Panc1 (cell line): ENCODE measurements at regions not wholly inside any gene's neighbourhood (a gene's known extent, or its start where the extent isn't known, plus 50 kb on each side); places are given as distances from the start of the nearest gene placed in this dataset.

Source experiments
- ATAC-seq: fragments of 200-7000 bp; cut with Tn5 transposase; 2 replicates; pipeline ENCODE4 v1.9.1; 2020; ENCODE audit warnings: mild to moderate bottlenecking, moderate library complexity
- BruUV-seq: library from RNA; stranded (reverse); fragments of 400-500 nt; replicated peaks from 2 replicates; lab custom pipeline; 2021; lab: Mats Ljungman, UMichigan
- CTCF ChIA-PET: fragments of 300-600 bp; sonication (Branson Sonifier 250); formaldehyde crosslinking; loops from one replicate; lab custom pipeline; 2022; ENCODE audit warnings: antibody characterized with exemption; lab: Charles Lee
- POLR2A ChIA-PET: fragments of 300-600 bp; sonication (Branson Sonifier 250); formaldehyde crosslinking; loops from one replicate; lab custom pipeline; 2022; ENCODE audit warnings: antibody characterized with exemption; lab: Charles Lee
- DNase-seq: peaks from one replicate; pipeline ENCODE4 v3.0.0-alpha.2; 2010; ENCODE audit warnings: low read depth, low spot score
- H3K27ac ChIP-seq: 2 replicates; pipeline ENCODE4 v1.5.1; 2011; ENCODE audit warnings: mild to moderate bottlenecking, low read length, inconsistent platforms
- H3K27me3 ChIP-seq: fragments of 200-500 bp; sonication (Bioruptor generic); 2 replicates; pipeline ENCODE4 v1.6.0; 2014; ENCODE audit warnings: low read length, inconsistent platforms; ENCODE audit not compliant: control insufficient read depth, insufficient read depth
- H3K36me3 ChIP-seq: fragments of 200-500 bp; sonication (Bioruptor generic); 2 replicates; pipeline ENCODE4 v1.5.1; 2014; ENCODE audit warnings: inconsistent platforms, mild to moderate bottlenecking, low read length, moderate library complexity; ENCODE audit not compliant: control insufficient read depth, insufficient read depth
- H3K4me1 ChIP-seq: 2 replicates; pipeline ENCODE4 v1.5.1; 2011; ENCODE audit warnings: inconsistent platforms, mild to moderate bottlenecking, low read length, moderate library complexity; ENCODE audit not compliant: control insufficient read depth, insufficient read depth
- H3K4me3 ChIP-seq, 2 experiments: 2 replicates each; pipeline ENCODE4 v1.5.1; 2011 to 2012; ENCODE audit warnings: low read depth in 2 of 2, low read length in 2 of 2, mild to moderate bottlenecking in 2 of 2, inconsistent platforms in 1 of 2, moderate library complexity in 1 of 2
- H3K9me3 ChIP-seq: fragments of 200-500 bp; sonication (Bioruptor generic); 2 replicates; pipeline ENCODE4 v1.5.1; 2014; ENCODE audit warnings: low read depth, mild to moderate bottlenecking, inconsistent platforms, low read length, moderate library complexity; ENCODE audit not compliant: control insufficient read depth, insufficient read depth
- POLR2AphosphoS5 ChIP-seq: IDR thresholded peaks from 2 replicates; pipeline ENCODE4 v1.6.1; 2012; ENCODE audit warnings: mild to moderate bottlenecking, low read depth, low read length, moderate library complexity
- SIN3A ChIP-seq: IDR thresholded peaks from 2 replicates; pipeline ENCODE4 v1.6.1; 2012; ENCODE audit warnings: low read depth, mild to moderate bottlenecking, low read length, moderate library complexity, borderline replicate concordance; ENCODE audit not compliant: insufficient read depth
- TCF7L2 ChIP-seq: IDR thresholded peaks from 2 replicates; pipeline ENCODE4 v1.6.1; 2011; ENCODE audit warnings: mild to moderate bottlenecking, low read depth, low read length, inconsistent platforms
- in situ Hi-C: cut with HindIII; loops from 2 replicates; pipeline ENCODE4 v1.10.0; 2016; ENCODE audit warnings: low sequenced_read_pairs, low pct_unique_long_range_greater_than_20kb
- intact Hi-C: fragments of 100-400 bp; cut with micrococcal nuclease; formaldehyde crosslinking; loops from one replicate; pipeline ENCODE4 v1.10.0; 2022; ENCODE audit not compliant: unreplicated experiment
- TF ChIP-seq, protein P1 (sequence below), 2 experiments: IDR thresholded peaks; 2 replicates each; pipeline ENCODE4 v1.6.1; 2011 to 2012; ENCODE audit warnings: low read depth in 2 of 2, control low read depth in 1 of 2, low read length in 1 of 2, mild to moderate bottlenecking in 1 of 2, moderate library complexity in 1 of 2; ENCODE audit not compliant: insufficient read depth in 1 of 2
- TF ChIP-seq, protein P2 (sequence below): fragments of 450-650 bp; IDR thresholded peaks from 2 replicates; pipeline ENCODE4 v1.5.1; 2017; ENCODE audit warnings: mild to moderate bottlenecking

DNA sequence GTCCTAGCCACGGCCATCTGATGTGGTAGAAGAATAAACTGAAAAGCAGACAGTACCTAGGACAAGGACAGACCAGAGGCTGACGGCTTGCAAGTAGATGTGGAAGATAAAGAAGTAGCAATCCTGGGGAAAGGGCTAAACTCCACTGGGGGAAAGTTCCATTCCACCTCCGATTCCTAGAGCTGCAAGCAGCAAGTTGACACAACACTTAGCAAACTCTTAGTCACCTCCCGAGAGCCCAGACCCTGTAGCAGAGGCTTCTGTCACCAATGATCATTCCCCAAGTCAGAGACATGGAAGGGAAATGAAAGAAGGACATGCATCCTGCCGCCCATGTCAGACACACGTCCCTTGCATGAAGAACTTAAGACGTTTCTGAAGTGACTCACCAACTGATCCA is 99.2 kb upstream of the RPS6KA2 start:
- Histone ChIP-seq H3K4me1 (no peaks in the 10 kb centered on the region), H3K9me3 (no peaks in the 10 kb centered on the region), H3K27me3 (no peaks in the 10 kb centered on the region), H3K4me3 (no peak overlapping the region), H3K36me3 (no peaks in the 10 kb centered on the region), H3K27ac (no peak overlapping the region)
- ATAC-seq (peak; percentile 70), DNase-seq (no peak)
- no TSS peak for BruUV-seq
- ChIA-PET CTCF (no interaction called here), POLR2A (no interaction called here)
- in situ Hi-C loops (no loop called here), intact Hi-C loops (no loop called here)
- TF ChIP-seq, protein P1, sequence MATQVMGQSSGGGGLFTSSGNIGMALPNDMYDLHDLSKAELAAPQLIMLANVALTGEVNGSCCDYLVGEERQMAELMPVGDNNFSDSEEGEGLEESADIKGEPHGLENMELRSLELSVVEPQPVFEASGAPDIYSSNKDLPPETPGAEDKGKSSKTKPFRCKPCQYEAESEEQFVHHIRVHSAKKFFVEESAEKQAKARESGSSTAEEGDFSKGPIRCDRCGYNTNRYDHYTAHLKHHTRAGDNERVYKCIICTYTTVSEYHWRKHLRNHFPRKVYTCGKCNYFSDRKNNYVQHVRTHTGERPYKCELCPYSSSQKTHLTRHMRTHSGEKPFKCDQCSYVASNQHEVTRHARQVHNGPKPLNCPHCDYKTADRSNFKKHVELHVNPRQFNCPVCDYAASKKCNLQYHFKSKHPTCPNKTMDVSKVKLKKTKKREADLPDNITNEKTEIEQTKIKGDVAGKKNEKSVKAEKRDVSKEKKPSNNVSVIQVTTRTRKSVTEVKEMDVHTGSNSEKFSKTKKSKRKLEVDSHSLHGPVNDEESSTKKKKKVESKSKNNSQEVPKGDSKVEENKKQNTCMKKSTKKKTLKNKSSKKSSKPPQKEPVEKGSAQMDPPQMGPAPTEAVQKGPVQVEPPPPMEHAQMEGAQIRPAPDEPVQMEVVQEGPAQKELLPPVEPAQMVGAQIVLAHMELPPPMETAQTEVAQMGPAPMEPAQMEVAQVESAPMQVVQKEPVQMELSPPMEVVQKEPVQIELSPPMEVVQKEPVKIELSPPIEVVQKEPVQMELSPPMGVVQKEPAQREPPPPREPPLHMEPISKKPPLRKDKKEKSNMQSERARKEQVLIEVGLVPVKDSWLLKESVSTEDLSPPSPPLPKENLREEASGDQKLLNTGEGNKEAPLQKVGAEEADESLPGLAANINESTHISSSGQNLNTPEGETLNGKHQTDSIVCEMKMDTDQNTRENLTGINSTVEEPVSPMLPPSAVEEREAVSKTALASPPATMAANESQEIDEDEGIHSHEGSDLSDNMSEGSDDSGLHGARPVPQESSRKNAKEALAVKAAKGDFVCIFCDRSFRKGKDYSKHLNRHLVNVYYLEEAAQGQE (IDR thresholded peaks at IDR 0.05; ENCODE audit: insufficient read depth in 1 of 2, low read depth in 2 of 2, low read length in 1 of 2): no peak
- no peak for TF ChIP-seq POLR2AphosphoS5
- TF ChIP-seq, protein P2, sequence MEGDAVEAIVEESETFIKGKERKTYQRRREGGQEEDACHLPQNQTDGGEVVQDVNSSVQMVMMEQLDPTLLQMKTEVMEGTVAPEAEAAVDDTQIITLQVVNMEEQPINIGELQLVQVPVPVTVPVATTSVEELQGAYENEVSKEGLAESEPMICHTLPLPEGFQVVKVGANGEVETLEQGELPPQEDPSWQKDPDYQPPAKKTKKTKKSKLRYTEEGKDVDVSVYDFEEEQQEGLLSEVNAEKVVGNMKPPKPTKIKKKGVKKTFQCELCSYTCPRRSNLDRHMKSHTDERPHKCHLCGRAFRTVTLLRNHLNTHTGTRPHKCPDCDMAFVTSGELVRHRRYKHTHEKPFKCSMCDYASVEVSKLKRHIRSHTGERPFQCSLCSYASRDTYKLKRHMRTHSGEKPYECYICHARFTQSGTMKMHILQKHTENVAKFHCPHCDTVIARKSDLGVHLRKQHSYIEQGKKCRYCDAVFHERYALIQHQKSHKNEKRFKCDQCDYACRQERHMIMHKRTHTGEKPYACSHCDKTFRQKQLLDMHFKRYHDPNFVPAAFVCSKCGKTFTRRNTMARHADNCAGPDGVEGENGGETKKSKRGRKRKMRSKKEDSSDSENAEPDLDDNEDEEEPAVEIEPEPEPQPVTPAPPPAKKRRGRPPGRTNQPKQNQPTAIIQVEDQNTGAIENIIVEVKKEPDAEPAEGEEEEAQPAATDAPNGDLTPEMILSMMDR: no peak
- no peak for TF ChIP-seq TCF7L2
- TF ChIP-seq SIN3A: no peak

DNA sequence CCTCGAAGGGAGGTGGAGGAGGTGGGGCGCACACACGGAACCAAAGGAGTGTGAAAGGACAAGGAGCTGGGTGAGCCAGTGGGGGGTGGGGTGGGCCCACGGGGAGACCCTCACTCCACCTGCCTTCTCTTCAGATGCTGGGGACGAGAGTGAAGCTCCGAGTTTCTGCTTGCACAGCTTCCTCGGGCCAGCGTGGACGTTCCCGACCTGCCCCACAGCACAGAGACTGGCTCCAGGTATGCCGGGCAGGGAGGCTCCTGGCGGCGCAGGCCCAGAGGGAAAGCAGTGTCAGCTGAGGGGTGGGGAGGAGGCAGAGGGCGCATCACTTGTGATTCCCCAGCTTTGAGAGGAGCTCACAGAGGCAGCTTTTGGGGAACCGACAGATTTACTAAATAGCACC is 98.5 kb upstream of the RPS6KA2 start:
- CTCF ChIA-PET: no interaction called here
- Histone ChIP-seq H3K4me1 (no peaks in the 10 kb centered on the region), H3K4me3 (no peak overlapping the region), H3K27ac (no peak overlapping the region), H3K9me3 (no peaks in the 10 kb centered on the region), H3K36me3 (no peaks in the 10 kb centered on the region), H3K27me3 (no peaks in the 10 kb centered on the region)
- in situ Hi-C loops: no loop called here
- DNase-seq (no peak), ATAC-seq (no peak)
- no TSS peak for BruUV-seq
- TF ChIP-seq SIN3A (no peak), TCF7L2 (no peak), POLR2AphosphoS5 (no peak)
- TF ChIP-seq, protein P2: no peak
- TF ChIP-seq, protein P1 (IDR thresholded peaks at IDR 0.05; ENCODE audit: insufficient read depth in 1 of 2, low read depth in 2 of 2, low read length in 1 of 2): no peak
- POLR2A ChIA-PET: no interaction called here
- intact Hi-C loops: no loop called here
